GM20000 (cell line): ENCODE measurements at regions not wholly inside any gene's neighbourhood (a gene's known extent, or its start where the extent isn't known, plus 50 kb on each side); places are given as distances from the start of the nearest gene placed in this dataset.

ENCODE experiments used
- DNase-seq: peaks from one replicate; pipeline ENCODE4 v3.0.0; 2012; ENCODE audit warnings: low spot score
- TF ChIP-seq, protein P1 (sequence below): IDR thresholded peaks from 2 replicates; pipeline ENCODE4 v1.5.1; 2012; ENCODE audit warnings: mild to moderate bottlenecking, control low read depth; ENCODE audit errors: extremely low read depth, missing control alignments

DNA sequence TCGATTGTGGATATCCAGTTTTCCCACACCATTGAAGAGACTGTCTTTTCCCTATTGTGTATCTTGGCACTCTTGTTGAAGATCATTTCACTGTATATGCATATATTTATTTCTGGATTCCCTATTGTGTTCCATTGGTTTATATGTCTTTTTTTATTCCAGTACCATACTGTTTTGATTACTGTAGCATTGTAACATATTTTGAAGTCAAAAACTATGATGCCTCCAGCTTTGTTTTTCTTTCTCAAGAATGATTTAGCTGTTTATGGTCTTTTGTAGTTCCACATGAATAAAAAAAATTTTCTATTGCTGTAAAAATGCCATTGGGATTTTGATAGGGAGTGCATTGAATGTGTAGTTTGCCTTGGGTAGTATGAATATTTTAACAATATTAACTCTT lies 128.1 kb upstream of the SLC38A2 start:
- no peak for DNase-seq

DNA sequence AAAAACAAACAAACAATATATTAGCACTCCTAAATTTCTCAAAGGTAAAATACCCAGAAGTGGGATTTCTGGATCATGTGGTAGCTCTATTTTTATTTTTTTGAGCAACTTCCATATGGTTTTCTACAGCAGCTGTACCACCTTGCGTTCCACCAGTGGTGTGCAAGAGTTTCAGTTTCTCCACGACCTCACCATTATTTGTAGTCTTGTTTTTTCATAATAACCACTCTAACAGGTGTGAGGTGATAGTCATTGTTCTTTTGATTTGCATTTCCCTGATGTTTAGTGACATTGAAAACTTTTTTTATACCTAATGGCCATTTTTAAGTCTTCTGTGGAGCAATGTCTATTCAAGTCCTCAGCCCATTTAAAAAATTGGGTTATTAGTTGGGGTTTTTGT lies 127.3 kb upstream of the SLC38A2 start:
- TF ChIP-seq, protein P1, sequence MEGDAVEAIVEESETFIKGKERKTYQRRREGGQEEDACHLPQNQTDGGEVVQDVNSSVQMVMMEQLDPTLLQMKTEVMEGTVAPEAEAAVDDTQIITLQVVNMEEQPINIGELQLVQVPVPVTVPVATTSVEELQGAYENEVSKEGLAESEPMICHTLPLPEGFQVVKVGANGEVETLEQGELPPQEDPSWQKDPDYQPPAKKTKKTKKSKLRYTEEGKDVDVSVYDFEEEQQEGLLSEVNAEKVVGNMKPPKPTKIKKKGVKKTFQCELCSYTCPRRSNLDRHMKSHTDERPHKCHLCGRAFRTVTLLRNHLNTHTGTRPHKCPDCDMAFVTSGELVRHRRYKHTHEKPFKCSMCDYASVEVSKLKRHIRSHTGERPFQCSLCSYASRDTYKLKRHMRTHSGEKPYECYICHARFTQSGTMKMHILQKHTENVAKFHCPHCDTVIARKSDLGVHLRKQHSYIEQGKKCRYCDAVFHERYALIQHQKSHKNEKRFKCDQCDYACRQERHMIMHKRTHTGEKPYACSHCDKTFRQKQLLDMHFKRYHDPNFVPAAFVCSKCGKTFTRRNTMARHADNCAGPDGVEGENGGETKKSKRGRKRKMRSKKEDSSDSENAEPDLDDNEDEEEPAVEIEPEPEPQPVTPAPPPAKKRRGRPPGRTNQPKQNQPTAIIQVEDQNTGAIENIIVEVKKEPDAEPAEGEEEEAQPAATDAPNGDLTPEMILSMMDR: no peak
- no peak for DNase-seq

More for the DNA sequence above, 128.1 kb upstream of the SLC38A2 start:
- TF ChIP-seq, protein P1: no peak

DNA sequence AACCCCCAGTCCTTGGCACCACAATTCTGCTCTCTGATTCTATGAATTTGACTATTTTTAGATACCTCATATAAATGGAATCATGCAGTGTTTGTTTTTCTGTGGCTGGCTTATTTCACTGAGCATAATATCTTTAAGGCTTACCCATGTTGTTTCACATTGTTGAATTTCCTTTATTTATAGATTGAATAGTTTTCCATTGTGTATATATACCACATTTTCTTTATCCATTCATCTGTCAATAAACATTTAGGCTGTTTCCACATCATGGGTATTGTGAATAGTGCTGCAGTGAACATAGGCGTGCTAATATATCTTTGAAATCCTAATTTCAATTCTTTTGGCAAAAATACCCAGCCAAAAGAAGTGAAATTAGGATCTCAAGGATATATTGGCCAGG lies 126.7 kb upstream of the SLC38A2 start:
- TF ChIP-seq, protein P1: no peak
- no peak for DNase-seq

DNA sequence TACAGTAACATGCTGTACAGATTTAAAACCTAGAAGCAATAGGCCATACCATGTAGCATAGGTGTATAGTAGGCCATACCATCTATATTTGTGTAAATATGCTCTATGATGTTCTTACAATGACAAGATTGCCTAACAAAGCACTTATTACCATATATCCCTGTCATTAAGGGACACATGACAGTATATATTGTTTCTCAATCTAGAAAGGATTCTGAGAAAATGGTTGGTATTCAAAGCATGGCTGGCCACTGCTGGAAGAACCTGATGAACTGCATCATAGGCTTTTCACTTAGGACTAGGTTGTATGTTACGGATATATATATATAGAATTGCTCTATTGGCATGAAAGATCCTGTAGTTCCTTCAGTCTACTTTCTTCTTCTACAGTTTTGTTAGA lies 125.2 kb upstream of the SLC38A2 start:
- DNase-seq: no peak
- TF ChIP-seq, protein P1: no peak

DNA sequence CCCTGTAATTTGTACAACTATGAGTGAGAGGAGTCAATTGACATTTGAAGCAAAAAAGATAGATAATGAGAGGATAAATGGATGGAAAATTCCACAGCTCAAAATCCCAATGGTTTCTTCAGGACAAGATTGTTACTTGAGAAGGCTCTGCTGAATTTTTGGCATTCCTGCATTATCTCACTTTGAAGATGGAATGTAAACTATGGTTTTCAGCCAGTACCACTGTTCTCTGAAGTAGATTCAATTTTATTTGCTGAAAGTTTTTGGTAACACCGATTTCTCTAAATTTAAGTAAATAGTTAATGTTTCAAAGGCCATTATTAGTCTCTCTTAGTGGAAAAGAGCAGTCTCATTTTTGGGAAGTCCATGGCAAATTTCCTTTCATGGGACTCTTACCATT lies 121.9 kb upstream of the SLC38A2 start:
- DNase-seq: no peak
- TF ChIP-seq, protein P1: no peak

DNA sequence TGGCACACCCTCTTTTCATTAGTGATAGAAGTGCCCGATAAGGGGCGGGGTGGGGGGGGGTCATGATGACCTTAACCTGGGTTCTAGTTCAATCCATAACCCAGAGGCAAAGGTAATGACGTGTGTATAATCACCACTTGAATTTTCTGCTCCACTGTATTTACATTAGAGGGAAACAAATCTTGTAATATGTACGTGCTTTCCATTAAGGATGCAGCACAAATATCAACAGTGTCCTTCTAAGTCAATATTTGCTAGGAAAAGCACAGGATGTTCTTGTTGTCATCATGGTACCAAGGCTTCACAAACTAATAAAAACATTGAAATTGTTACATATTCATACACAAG lies 121.2 kb upstream of the SLC38A2 start:
- no peak for DNase-seq

DNA sequence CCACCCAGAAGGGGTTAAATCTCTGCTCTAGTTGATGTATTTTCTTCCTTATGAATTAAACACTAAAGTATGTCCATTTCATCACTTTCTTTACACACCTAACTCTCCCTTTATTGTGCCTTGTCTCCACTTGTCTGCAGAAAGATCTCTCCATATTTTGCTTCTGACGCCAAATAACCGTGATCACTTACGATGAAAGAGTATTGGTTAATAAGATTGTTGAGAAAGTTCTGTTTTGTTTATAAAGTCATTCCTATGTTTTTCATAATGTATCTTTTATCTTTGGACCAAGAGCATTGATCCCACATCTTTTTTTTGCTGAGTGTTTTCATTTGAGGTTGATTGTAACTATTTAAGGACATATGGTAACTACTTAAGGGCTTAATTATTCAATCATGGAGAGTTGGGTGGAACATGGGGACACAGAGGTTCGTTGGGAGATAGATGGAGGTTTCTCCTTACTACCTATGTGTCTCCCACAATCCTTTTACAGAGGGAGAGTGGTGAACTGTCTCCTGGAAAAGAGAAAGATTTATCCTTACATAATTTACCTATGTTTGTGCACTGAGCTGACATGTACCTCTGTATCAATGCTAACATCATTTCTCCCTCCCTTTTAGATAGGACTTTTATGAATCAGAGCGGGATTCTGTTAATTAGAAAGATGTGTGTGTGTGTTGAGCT lies 120.7 kb upstream of the SLC38A2 start:
- TF ChIP-seq, protein P1: no peak

More for the DNA sequence above, 121.2 kb upstream of the SLC38A2 start:
- TF ChIP-seq, protein P1: no peak

More for the DNA sequence above, 120.7 kb upstream of the SLC38A2 start:
- no peak for DNase-seq
